Thymus (tissue), 11 donors: ENCODE measurements at regions not wholly inside any gene's neighbourhood (a gene's known extent, or its start where the extent isn't known, plus 50 kb on each side); places are given as distances from the start of the nearest gene placed in this dataset.

Experiments
- DNase-seq, 9 donors: peaks; one replicate each; pipeline ENCODE4 v3.0.0-alpha.2; 2013; ENCODE audit warnings: low spot score in 9 of 9, low read depth in 6 of 9, missing footprints in 1 of 9
- H3K27ac ChIP-seq, 2 donors: one replicate each; pipeline ENCODE4 v1.5.1; 2013; ENCODE audit warnings: control low read depth in 1 of 2, low read depth in 1 of 2, low read length in 1 of 2, mild to moderate bottlenecking in 1 of 2, moderate library complexity in 1 of 2
- H3K27me3 ChIP-seq, 2 donors: one replicate each; pipeline ENCODE4 v1.5.1; 2013; ENCODE audit warnings: low read length in 1 of 2; ENCODE audit not compliant: control insufficient read depth in 2 of 2, insufficient read depth in 1 of 2
- H3K36me3 ChIP-seq, 2 donors: one replicate each; pipeline ENCODE4 v1.5.1; 2013; ENCODE audit warnings: low read length in 1 of 2, mild to moderate bottlenecking in 1 of 2, moderate library complexity in 1 of 2; ENCODE audit not compliant: control insufficient read depth in 2 of 2, insufficient read depth in 2 of 2
- H3K4me1 ChIP-seq, 2 donors: one replicate each; pipeline ENCODE4 v1.5.1; 2013; ENCODE audit warnings: low read length in 2 of 2; ENCODE audit not compliant: control insufficient read depth in 2 of 2, insufficient read depth in 2 of 2
- H3K4me3 ChIP-seq, 2 donors: one replicate each; pipeline ENCODE4 v1.5.1; 2013; ENCODE audit warnings: low read length in 2 of 2, control low read depth in 1 of 2, mild to moderate bottlenecking in 1 of 2
- H3K9me3 ChIP-seq, 2 donors: one replicate each; pipeline ENCODE4 v1.5.1; 2013; ENCODE audit warnings: low read length in 1 of 2, mild to moderate bottlenecking in 1 of 2; ENCODE audit not compliant: control insufficient read depth in 2 of 2, insufficient read depth in 1 of 2
- WGBS: extraction: QIAGEN DNeasy Blood & Tissue Kit; methylation state at CpG from one replicate; pipeline ENCODE4 v1.1.7; 2013; 5-methylcytosine and 5-hydroxymethylcytosine counted together
- donor health status: healthy.

DNA sequence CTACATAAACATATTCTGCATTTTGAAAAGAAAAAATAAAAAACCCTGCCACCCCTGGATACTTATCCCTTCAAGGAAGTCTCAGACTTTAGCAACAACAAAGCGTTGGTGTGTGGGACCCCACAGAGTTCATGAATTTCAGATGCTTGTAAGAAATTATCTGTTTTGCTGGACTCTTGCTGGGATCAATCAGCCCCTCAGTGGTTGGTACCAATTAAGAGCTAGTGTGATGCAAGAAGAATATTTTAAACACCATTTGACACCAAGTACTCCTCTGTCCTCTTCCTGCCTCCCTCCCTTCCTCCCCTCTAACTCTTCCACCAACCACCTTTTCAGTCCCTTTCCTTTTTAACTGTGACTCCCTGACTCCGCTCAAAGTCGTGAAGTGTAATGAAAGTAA lies 51.5 kb downstream of the SST start:
- DNase-seq, result no peak
- Histone ChIP-seq H3K27ac (no peak overlapping the region), H3K9me3 (no peaks in the 10 kb centered on the region), H3K27me3 (peaks cover 0 to 4% of the 10 kb centered on the region in 2 donors), H3K4me3 (no peak overlapping the region), H3K36me3 (no peaks in the 10 kb centered on the region), H3K4me1 (no peaks in the 10 kb centered on the region)
- WGBS, result 72% methylated on average over 3 of the region's 3 CpGs

DNA sequence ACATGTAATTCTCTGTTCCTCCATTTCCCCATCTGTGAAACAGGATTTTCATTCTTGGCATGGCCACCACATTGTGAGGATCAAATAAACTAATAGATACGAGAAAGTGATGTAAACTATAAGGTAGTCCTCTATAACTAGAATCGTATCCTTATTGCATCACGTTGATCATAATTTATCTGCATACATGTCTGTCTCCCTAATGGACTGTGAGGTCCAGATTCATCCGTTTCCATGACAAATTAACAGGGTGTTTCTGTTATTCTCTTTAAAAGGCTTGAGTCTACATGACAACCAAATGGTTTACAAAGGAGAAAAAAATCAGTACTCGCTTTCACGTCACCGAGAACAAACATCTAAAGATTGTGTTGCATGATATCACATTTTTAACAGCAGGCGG lies 53.0 kb downstream of the SST start:
- no peaks in the 10 kb centered on the region for H3K9me3 ChIP-seq
- H3K4me3 ChIP-seq, result no peak overlapping the region
- 96% methylated on average over 8 of the region's 8 CpGs for whole genome bisulfite sequencing
- H3K36me3 ChIP-seq, result no peaks in the 10 kb centered on the region
- DNase-seq, result no peak
- no peak overlapping the region for H3K27ac ChIP-seq
- no peaks in the 10 kb centered on the region for H3K4me1 ChIP-seq
- no peaks in the 10 kb centered on the region for H3K27me3 ChIP-seq

GRCh38 chr3:187616307-187616972 lies 53.8 kb downstream of the SST start:
- Histone ChIP-seq H3K9me3 (no peaks in the 10 kb centered on the region), H3K36me3 (no peaks in the 10 kb centered on the region), H3K27ac (no peak overlapping the region), H3K4me1 (no peaks in the 10 kb centered on the region), H3K4me3 (no peak overlapping the region), H3K27me3 (no peaks in the 10 kb centered on the region)
- 70% methylated on average over 4 of the region's 4 CpGs for WGBS
- DNase-seq, result peak; percentile 1 to 63 (median 35)

DNA sequence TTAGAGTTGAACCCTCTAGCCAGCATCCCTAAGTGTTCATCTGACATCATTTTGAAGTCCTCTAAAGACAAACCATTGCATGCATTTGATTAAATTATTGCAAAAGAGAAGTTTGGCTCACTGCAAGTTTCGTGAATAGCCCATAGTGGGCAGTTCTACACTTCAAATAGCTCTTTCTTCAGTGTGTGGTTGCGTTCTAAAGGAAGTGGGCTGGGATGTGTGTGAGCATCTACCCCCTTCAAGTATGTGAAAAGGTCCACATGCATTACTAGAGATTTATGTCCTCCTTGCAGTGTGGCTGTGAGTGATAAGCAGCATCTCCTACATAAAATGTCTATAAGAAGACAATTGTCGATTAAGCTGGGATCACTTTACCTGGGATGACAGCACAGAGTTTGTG lies 54.6 kb downstream of the SST start:
- Histone ChIP-seq H3K36me3 (no peaks in the 10 kb centered on the region), H3K9me3 (no peaks in the 10 kb centered on the region), H3K27me3 (no peaks in the 10 kb centered on the region), H3K4me3 (no peak overlapping the region), H3K4me1 (no peaks in the 10 kb centered on the region), H3K27ac (no peak overlapping the region)
- 34% methylated on average over 3 of the region's 3 CpGs for WGBS
- DNase-seq, result no peak

- no peaks in the 10 kb centered on the region for H3K36me3 ChIP-seq
- DNase-seq, result no peak
- H3K27me3 ChIP-seq, result peaks cover 0 to 3% of the 10 kb centered on the region in 2 donors
- H3K9me3 ChIP-seq, result no peaks in the 10 kb centered on the region
- 80% methylated on average over 1 of the region's 1 CpG for WGBS
- no peak overlapping the region for H3K27ac ChIP-seq
- no peak overlapping the region for H3K4me3 ChIP-seq
- H3K4me1 ChIP-seq, result no peaks in the 10 kb centered on the region
These were observed 57.5 kb downstream of the SST start for GRCh38 chr3:187612656-187613055.

DNA sequence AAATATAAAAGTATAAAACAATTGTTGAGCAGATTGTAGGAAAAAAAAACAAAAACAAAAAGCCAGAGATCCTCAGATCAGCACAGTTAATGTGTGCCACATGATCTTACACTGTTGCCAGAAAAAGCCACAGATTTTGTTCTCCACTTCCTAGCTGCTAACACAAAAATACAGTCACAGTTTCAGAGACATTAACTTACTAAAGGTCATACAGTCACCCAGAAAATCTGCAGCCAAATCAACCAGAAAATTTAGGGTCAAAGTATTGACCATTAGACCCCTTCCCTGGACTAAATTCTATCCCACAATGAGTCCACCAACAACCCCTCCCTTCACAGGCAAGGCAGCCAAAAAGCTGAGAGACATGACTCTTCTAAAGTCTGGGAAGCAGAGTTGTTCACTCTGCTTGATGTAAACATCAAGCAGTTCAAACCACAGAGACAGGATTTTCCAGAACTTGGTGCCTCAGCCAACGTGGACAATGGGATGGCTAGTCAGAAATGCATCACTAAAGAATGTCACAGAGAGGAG lies 59.1 kb downstream of the SST start:
- H3K4me3 ChIP-seq, result no peak overlapping the region
- no peaks in the 10 kb centered on the region for H3K36me3 ChIP-seq
- DNase-seq, result no peak
- WGBS, result 46% methylated on average over 1 of the region's 1 CpG
- H3K4me1 ChIP-seq, result no peaks in the 10 kb centered on the region
- no peak overlapping the region for H3K27ac ChIP-seq
- peaks cover 0 to 3% of the 10 kb centered on the region in 2 donors for H3K27me3 ChIP-seq
- H3K9me3 ChIP-seq, result no peaks in the 10 kb centered on the region

DNA sequence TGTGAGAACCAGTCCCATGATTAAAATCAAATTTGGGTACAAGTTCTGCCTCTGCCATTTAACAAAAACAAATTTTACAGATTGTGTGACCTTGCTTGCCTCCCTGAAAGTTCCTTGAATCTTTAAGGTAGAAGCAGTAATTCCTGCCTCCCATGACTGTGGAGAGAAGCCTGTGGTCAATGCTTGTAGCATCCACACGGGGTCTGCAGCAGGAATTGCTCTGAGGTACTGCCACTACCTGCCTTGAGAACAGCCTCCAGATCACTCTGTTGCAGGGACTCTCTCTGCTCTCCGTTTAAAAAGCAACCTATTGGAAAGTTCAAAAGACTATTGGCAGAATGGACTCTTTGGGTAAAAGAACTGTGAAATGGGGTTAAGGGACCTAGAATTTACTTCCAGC lies 75.9 kb downstream of the SST start:
- WGBS, result 36% methylated on average over 2 of the region's 2 CpGs
- DNase-seq, result no peak

DNA sequence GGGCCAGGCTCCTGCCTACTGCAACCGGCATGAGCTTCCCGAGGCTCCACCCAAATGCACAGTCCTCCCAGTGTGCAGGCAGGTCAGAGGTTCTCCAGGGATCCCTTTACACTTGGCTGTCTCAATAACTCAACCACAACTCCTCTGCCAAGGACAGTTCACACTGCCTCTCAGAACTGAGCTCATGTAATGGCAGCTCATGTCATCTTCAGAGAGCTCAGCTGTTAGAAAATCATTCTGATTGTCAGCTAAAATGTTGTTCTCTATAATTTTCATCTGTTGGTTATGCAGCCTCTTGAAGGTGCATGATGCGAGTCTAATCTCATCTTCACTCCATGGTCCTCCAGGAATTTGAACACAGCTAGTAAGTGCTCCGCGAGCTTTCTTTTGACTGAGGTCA lies 76.7 kb downstream of the SST start:
- WGBS, result 84% methylated on average over 5 of the region's 5 CpGs
- H3K36me3 ChIP-seq, result no peaks in the 10 kb centered on the region
- no peak overlapping the region for H3K4me3 ChIP-seq
- H3K27ac ChIP-seq, result no peak overlapping the region
- H3K9me3 ChIP-seq, result no peaks in the 10 kb centered on the region
- H3K27me3 ChIP-seq, result no peaks in the 10 kb centered on the region
- no peaks in the 10 kb centered on the region for H3K4me1 ChIP-seq
- DNase-seq, result no peak

More for the DNA sequence above, 75.9 kb downstream of the SST start:
- Histone ChIP-seq H3K27ac (no peak overlapping the region), H3K27me3 (no peaks in the 10 kb centered on the region), H3K4me1 (no peaks in the 10 kb centered on the region), H3K36me3 (no peaks in the 10 kb centered on the region), H3K9me3 (no peaks in the 10 kb centered on the region), H3K4me3 (no peak overlapping the region)

DNA sequence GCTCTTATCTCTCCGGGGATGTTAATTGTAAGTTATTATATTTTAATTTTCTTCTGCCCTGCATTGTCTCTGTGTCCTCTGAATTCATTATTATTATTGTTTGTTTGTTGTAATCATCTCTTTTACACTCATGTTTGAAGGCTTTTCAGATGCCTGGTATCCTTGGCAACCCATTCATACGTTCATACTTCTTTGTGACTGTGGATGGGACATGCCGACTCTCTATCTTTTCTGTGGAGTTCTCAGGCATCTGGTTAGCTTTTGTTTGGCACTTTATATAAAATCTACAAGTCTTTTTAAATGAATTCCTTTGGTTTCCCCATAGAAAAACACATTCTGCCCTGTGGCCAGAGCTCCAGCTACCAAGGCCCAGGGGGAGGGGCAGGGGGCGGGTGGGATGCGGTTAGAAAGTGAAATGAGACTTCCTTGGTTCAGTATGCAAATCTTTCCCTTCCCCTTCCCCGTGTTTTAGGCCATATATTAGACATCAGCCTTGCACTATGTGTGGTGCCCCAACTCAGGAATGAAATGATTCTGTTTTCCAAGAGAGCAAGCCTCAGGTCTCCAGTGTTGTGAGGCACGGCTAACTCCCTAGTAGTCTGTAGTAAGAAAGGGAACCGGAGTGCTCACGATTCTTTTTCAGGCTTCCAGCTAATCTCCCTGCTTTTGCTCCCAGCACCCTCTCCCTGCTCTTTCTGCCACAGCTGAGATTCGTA lies 79.2 kb downstream of the SST start:
- Histone ChIP-seq H3K9me3 (no peaks in the 10 kb centered on the region), H3K4me3 (no peak overlapping the region), H3K27ac (no peak overlapping the region), H3K27me3 (no peaks in the 10 kb centered on the region), H3K36me3 (no peaks in the 10 kb centered on the region), H3K4me1 (no peaks in the 10 kb centered on the region)
- WGBS, result 71% methylated on average over 10 of the region's 10 CpGs
- no peak for DNase-seq
